ENCODE measurements at regions not wholly inside any gene's neighbourhood (a gene's known extent, or its start where the extent isn't known, plus 50 kb on each side); places are given as distances from the start of the nearest gene placed in this dataset.

- H3K4me1 ChIP-seq (ENCODE audit: control insufficient read depth, insufficient read depth, low read length) = no peaks in the 10 kb centered on the region
- H3K4me3 ChIP-seq (ENCODE audit: insufficient read depth, low read depth, low read length) = no peak overlapping the region
- H3K27me3 ChIP-seq (ENCODE audit: control insufficient read depth, insufficient read depth, low read length, poor library complexity, severe bottlenecking) = no peaks in the 10 kb centered on the region
- no peaks in the 10 kb centered on the region for H3K36me3 ChIP-seq (ENCODE audit: control insufficient read depth, insufficient read depth, low read length)
- H3K27ac ChIP-seq (ENCODE audit: insufficient read depth, low read depth, low read length, poor library complexity, severe bottlenecking) = no peak overlapping the region
- WGBS, 2 experiments = 93 to 94% methylated on average over 4 of the region's 4 CpGs
- no peaks in the 10 kb centered on the region for H3K9me3 ChIP-seq (ENCODE audit: control insufficient read depth, low read length)
These were observed 509.4 kb downstream of the IRX1 start for GRCh38 chr5:4104831-4105597.

- 92 to 96% methylated on average over 1 of the region's 1 CpG for WGBS, 2 experiments
- no peaks in the 10 kb centered on the region for H3K36me3 ChIP-seq (ENCODE audit: control insufficient read depth, insufficient read depth, low read length)
- H3K9me3 ChIP-seq (ENCODE audit: control insufficient read depth, low read length) = no peaks in the 10 kb centered on the region
- H3K4me1 ChIP-seq (ENCODE audit: control insufficient read depth, insufficient read depth, low read length) = no peaks in the 10 kb centered on the region
- H3K27me3 ChIP-seq (ENCODE audit: control insufficient read depth, insufficient read depth, low read length, poor library complexity, severe bottlenecking) = no peaks in the 10 kb centered on the region
- no peak overlapping the region for H3K4me3 ChIP-seq (ENCODE audit: insufficient read depth, low read depth, low read length)
- H3K27ac ChIP-seq (ENCODE audit: insufficient read depth, low read depth, low read length, poor library complexity, severe bottlenecking) = no peak overlapping the region
These were observed 513.1 kb downstream of the IRX1 start for GRCh38 chr5:4108690-4109089.

GRCh38 chr5:4113426-4113825 lies 517.8 kb downstream of the IRX1 start:
- Histone ChIP-seq H3K36me3 (ENCODE audit: control insufficient read depth, insufficient read depth, low read length) (no peaks in the 10 kb centered on the region), H3K4me3 (ENCODE audit: insufficient read depth, low read depth, low read length) (no peak overlapping the region), H3K9me3 (ENCODE audit: control insufficient read depth, low read length) (no peaks in the 10 kb centered on the region), H3K4me1 (ENCODE audit: control insufficient read depth, insufficient read depth, low read length) (no peaks in the 10 kb centered on the region), H3K27me3 (ENCODE audit: control insufficient read depth, insufficient read depth, low read length, poor library complexity, severe bottlenecking) (no peaks in the 10 kb centered on the region), H3K27ac (ENCODE audit: insufficient read depth, low read depth, low read length, poor library complexity, severe bottlenecking) (no peak overlapping the region)
- WGBS, 2 experiments = 90 to 92% methylated on average over 8 of the region's 8 CpGs

- H3K36me3 ChIP-seq (ENCODE audit: control insufficient read depth, insufficient read depth, low read length) = no peaks in the 10 kb centered on the region
- H3K4me3 ChIP-seq (ENCODE audit: insufficient read depth, low read depth, low read length) = no peak overlapping the region
- WGBS, 2 experiments = 92 to 94% methylated on average over 7 to 8 of the region's 9 CpGs
- no peak overlapping the region for H3K27ac ChIP-seq (ENCODE audit: insufficient read depth, low read depth, low read length, poor library complexity, severe bottlenecking)
- no peaks in the 10 kb centered on the region for H3K4me1 ChIP-seq (ENCODE audit: control insufficient read depth, insufficient read depth, low read length)
- H3K9me3 ChIP-seq (ENCODE audit: control insufficient read depth, low read length) = no peaks in the 10 kb centered on the region
- no peaks in the 10 kb centered on the region for H3K27me3 ChIP-seq (ENCODE audit: control insufficient read depth, insufficient read depth, low read length, poor library complexity, severe bottlenecking)
These were observed 518.3 kb downstream of the IRX1 start for GRCh38 chr5:4113905-4114304.

- Histone ChIP-seq H3K27ac (ENCODE audit: insufficient read depth, low read depth, low read length, poor library complexity, severe bottlenecking) (no peak overlapping the region), H3K4me1 (ENCODE audit: control insufficient read depth, insufficient read depth, low read length) (no peaks in the 10 kb centered on the region), H3K27me3 (ENCODE audit: control insufficient read depth, insufficient read depth, low read length, poor library complexity, severe bottlenecking) (no peaks in the 10 kb centered on the region), H3K4me3 (ENCODE audit: insufficient read depth, low read depth, low read length) (no peak overlapping the region), H3K9me3 (ENCODE audit: control insufficient read depth, low read length) (no peaks in the 10 kb centered on the region), H3K36me3 (ENCODE audit: control insufficient read depth, insufficient read depth, low read length) (no peaks in the 10 kb centered on the region)
- 93 to 97% methylated on average over 4 of the region's 4 CpGs for WGBS, 2 experiments
These were observed 518.8 kb downstream of the IRX1 start for GRCh38 chr5:4114452-4114851.

- WGBS, 2 experiments = 95 to 97% methylated on average over 3 of the region's 3 CpGs
- H3K27me3 ChIP-seq (ENCODE audit: control insufficient read depth, insufficient read depth, low read length, poor library complexity, severe bottlenecking) = no peaks in the 10 kb centered on the region
- H3K4me1 ChIP-seq (ENCODE audit: control insufficient read depth, insufficient read depth, low read length) = no peaks in the 10 kb centered on the region
- no peak overlapping the region for H3K4me3 ChIP-seq (ENCODE audit: insufficient read depth, low read depth, low read length)
- H3K27ac ChIP-seq (ENCODE audit: insufficient read depth, low read depth, low read length, poor library complexity, severe bottlenecking) = no peak overlapping the region
- H3K36me3 ChIP-seq (ENCODE audit: control insufficient read depth, insufficient read depth, low read length) = no peaks in the 10 kb centered on the region
- no peaks in the 10 kb centered on the region for H3K9me3 ChIP-seq (ENCODE audit: control insufficient read depth, low read length)
These were observed 521.2 kb downstream of the IRX1 start for GRCh38 chr5:4116834-4117233.

GRCh38 chr5:4124221-4124970 lies 528.8 kb downstream of the IRX1 start:
- Histone ChIP-seq H3K27me3 (ENCODE audit: control insufficient read depth, insufficient read depth, low read length, poor library complexity, severe bottlenecking) (no peaks in the 10 kb centered on the region), H3K36me3 (ENCODE audit: control insufficient read depth, insufficient read depth, low read length) (no peaks in the 10 kb centered on the region), H3K27ac (ENCODE audit: insufficient read depth, low read depth, low read length, poor library complexity, severe bottlenecking) (no peak overlapping the region), H3K4me1 (ENCODE audit: control insufficient read depth, insufficient read depth, low read length) (no peaks in the 10 kb centered on the region), H3K4me3 (ENCODE audit: insufficient read depth, low read depth, low read length) (no peak overlapping the region), H3K9me3 (ENCODE audit: control insufficient read depth, low read length) (no peaks in the 10 kb centered on the region)
- WGBS, 2 experiments = 86 to 91% methylated on average over 6 to 7 of the region's 7 CpGs

- no peak overlapping the region for H3K27ac ChIP-seq (ENCODE audit: insufficient read depth, low read depth, low read length, poor library complexity, severe bottlenecking)
- no peaks in the 10 kb centered on the region for H3K9me3 ChIP-seq (ENCODE audit: control insufficient read depth, low read length)
- WGBS, 2 experiments = 95 to 97% methylated on average over 9 of the region's 9 CpGs
- H3K36me3 ChIP-seq (ENCODE audit: control insufficient read depth, insufficient read depth, low read length) = no peaks in the 10 kb centered on the region
- no peaks in the 10 kb centered on the region for H3K27me3 ChIP-seq (ENCODE audit: control insufficient read depth, insufficient read depth, low read length, poor library complexity, severe bottlenecking)
- H3K4me1 ChIP-seq (ENCODE audit: control insufficient read depth, insufficient read depth, low read length) = no peaks in the 10 kb centered on the region
- H3K4me3 ChIP-seq (ENCODE audit: insufficient read depth, low read depth, low read length) = no peak overlapping the region
These were observed 533.4 kb downstream of the IRX1 start for GRCh38 chr5:4128994-4129393.

- no peaks in the 10 kb centered on the region for H3K4me1 ChIP-seq (ENCODE audit: control insufficient read depth, insufficient read depth, low read length)
- H3K4me3 ChIP-seq (ENCODE audit: insufficient read depth, low read depth, low read length) = no peak overlapping the region
- 92 to 93% methylated on average over 7 of the region's 7 CpGs for WGBS, 2 experiments
- H3K27me3 ChIP-seq (ENCODE audit: control insufficient read depth, insufficient read depth, low read length, poor library complexity, severe bottlenecking) = no peaks in the 10 kb centered on the region
- no peaks in the 10 kb centered on the region for H3K9me3 ChIP-seq (ENCODE audit: control insufficient read depth, low read length)
- H3K36me3 ChIP-seq (ENCODE audit: control insufficient read depth, insufficient read depth, low read length) = no peaks in the 10 kb centered on the region
- no peak overlapping the region for H3K27ac ChIP-seq (ENCODE audit: insufficient read depth, low read depth, low read length, poor library complexity, severe bottlenecking)
These were observed 533.9 kb downstream of the IRX1 start for GRCh38 chr5:4129523-4129922.

- H3K4me3 ChIP-seq (ENCODE audit: insufficient read depth, low read depth, low read length) = no peak overlapping the region
These were observed 535.2 kb downstream of the IRX1 start for GRCh38 chr5:4130819-4131218.

More at GRCh38 chr5:4130819-4131218, 535.2 kb downstream of the IRX1 start:
- Histone ChIP-seq H3K27ac (ENCODE audit: insufficient read depth, low read depth, low read length, poor library complexity, severe bottlenecking) (no peak overlapping the region), H3K27me3 (ENCODE audit: control insufficient read depth, insufficient read depth, low read length, poor library complexity, severe bottlenecking) (no peaks in the 10 kb centered on the region), H3K36me3 (ENCODE audit: control insufficient read depth, insufficient read depth, low read length) (no peaks in the 10 kb centered on the region), H3K4me1 (ENCODE audit: control insufficient read depth, insufficient read depth, low read length) (no peaks in the 10 kb centered on the region), H3K9me3 (ENCODE audit: control insufficient read depth, low read length) (no peaks in the 10 kb centered on the region)
- WGBS, 2 experiments = 71 to 79% methylated on average over 3 of the region's 3 CpGs

Data from ectodermal cell (in vitro differentiated cells).